Fibroblast of villous mesenchyme (primary cell): ENCODE measurements at regions not wholly inside any gene's neighbourhood (a gene's known extent, or its start where the extent isn't known, plus 50 kb on each side); places are given as distances from the start of the nearest gene placed in this dataset.

Experiments
- DNase-seq: peaks from one replicate; pipeline ENCODE4 v3.0.0-alpha.2; 2010; ENCODE audit warnings: low read depth
- H3K4me3 ChIP-seq: 2 replicates; pipeline ENCODE4 v1.5.1; 2011; ENCODE audit warnings: low read depth, mild to moderate bottlenecking, low read length
- CTCF ChIP-seq: IDR thresholded peaks from 2 replicates; pipeline ENCODE4 v1.5.1; 2012; ENCODE audit warnings: low read depth, mild to moderate bottlenecking, low read length; ENCODE audit not compliant: insufficient read depth

DNA sequence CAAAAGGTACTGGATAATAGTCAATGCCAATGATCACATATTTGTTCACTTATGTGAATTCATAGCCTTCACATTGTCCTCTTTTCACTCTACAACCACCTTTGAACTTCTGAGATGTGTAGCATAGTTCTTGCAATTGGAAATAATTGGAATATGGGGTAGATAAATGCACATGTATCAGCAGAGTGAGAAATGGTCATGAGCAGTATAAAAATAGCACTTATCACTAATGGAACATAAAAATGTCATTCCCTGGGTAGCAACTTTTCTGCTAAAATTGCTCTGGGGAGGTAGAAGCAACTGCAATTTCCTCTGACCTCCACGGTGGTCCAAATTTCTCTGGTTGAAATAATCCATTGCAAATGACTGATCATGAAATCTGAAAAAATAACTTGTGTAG, 1785.7 kb upstream of the FLRT2 start:
- H3K4me3 ChIP-seq = no peak overlapping the region
- no peak for DNase-seq
- no peak for TF ChIP-seq CTCF

DNA sequence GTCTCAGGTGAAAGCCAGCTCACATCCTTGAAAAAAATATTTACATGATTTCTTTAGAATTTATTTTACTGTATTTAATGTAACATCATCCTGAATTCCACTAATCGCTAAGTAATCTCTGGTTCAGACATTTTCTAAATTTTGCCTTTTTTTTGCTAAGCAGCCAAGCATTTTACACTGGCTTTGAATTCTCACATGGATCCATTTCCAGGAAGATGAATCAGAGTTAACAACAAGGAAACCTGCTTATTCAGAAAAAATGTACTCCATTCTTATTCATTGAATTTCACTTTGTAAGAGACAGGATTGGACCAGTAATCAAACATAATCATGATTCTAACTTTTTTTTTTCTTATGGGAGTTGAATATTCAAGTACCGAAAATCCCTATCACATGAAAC, 1785.1 kb upstream of the FLRT2 start:
- no peak for DNase-seq
- H3K4me3 ChIP-seq = no peak overlapping the region
- no peak for TF ChIP-seq CTCF

DNA sequence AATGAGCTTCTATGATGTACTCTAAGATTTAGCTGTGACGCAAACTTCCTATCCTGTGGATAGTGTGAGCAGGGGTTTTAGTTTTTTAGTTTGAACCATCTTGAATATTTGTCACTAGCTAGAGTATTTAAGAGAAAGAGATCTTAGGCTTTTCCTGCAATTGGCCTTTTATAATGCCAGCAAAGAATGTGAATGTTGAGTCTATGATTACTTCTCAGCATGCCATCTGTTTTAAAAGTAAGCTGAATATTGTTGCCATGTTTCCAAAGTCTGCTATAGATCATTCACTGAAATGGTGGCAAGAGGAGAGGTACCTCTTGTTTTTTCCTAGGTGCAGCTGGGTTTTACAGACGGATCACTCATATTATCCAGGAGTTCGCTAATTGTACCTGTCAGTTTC, 1783.6 kb upstream of the FLRT2 start:
- no peak for DNase-seq
- TF ChIP-seq CTCF = no peak
- H3K4me3 ChIP-seq = no peak overlapping the region

DNA sequence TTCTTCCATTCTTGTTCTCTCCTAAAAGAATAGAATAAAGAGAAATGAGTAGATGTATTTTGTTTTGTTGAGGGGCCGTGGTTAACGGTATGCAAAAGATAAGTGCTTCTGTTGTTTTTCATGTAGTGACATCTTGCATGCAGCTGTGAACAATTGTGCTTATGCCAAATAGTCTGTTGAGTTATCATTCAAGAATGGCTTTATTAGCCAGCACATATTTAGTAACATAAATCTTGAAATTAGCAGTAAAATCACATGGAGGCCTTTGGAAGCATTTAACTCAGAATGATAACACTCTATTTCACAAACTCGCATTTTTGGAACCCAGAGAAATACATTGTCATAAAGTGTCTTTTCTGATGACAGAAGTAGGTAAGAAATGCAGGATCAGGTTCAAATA, 1772.0 kb upstream of the FLRT2 start:
- peak; percentile 78 for DNase-seq
- H3K4me3 ChIP-seq = no peak overlapping the region
- TF ChIP-seq CTCF = no peak

- TF ChIP-seq CTCF = no peak
- DNase-seq = no peak
Observed at GRCh38 chr14:83764656-83765599, 1765.0 kb upstream of the FLRT2 start.

GRCh38 chr14:83777516-83777915, 1752.4 kb upstream of the FLRT2 start:
- peak; percentile 14 for DNase-seq
- TF ChIP-seq CTCF = no peak
- H3K4me3 ChIP-seq = no peak overlapping the region

More at GRCh38 chr14:83764656-83765599, 1765.0 kb upstream of the FLRT2 start:
- H3K4me3 ChIP-seq = no peak overlapping the region
